Activated T-cell treated with anti-CD3 and anti-CD28 coated beads, Interleukin-2, amount 50 U/mL, for 4 hours (primary cell): ENCODE measurements at regions not wholly inside any gene's neighbourhood (a gene's known extent, or its start where the extent isn't known, plus 50 kb on each side); places are given as distances from the start of the nearest gene placed in this dataset.

ENCODE experiments used
- ATAC-seq, 2 donors: fragments of 200-7000 bp; cut with Tn5 transposase; one replicate each; pipeline ENCODE4 v1.10.0; 2021
- DNase-seq: peaks from one replicate; pipeline ENCODE4 v3.0.0-alpha.2; 2020
- H3K27me3 Mint-ChIP-seq: one replicate; pipeline ENCODE4 v1.8.0; 2021; ENCODE audit warnings: low read depth, mixed read lengths
- H3K36me3 Mint-ChIP-seq: one replicate; pipeline ENCODE4 v1.8.0; 2022; ENCODE audit warnings: mixed read lengths; ENCODE audit not compliant: insufficient read depth
- H3K4me1 Mint-ChIP-seq: one replicate; pipeline ENCODE4 v1.8.0; 2021; ENCODE audit warnings: low read depth, mixed read lengths
- H3K4me3 Mint-ChIP-seq: one replicate; pipeline ENCODE4 v1.8.0; 2021; ENCODE audit warnings: mild to moderate bottlenecking, moderate library complexity, mixed read lengths
- H3K9me3 Mint-ChIP-seq: one replicate; pipeline ENCODE4 v1.8.0; 2021; ENCODE audit warnings: mixed read lengths

DNA sequence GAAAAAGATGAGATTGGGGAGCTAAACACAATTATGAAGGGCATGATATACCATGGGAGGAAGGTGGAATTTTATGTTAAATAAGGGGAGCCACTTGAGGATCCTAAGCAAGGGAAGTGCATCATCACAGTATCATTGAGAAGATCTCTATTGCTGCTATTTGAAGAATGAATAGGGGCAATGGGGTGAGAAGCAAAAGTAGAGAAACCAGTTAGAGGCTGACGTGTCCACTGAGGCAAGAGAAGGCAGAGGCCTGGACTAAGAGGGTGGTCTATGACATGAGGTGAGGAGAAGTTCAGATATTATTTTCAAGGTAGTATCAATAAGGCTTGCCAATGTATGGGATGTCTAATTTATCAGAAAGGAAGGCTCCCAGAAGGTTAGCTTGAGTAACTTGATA is 111.6 kb downstream of the TENT5A start:
- ATAC-seq = no peak
- Mint-ChIP-seq H3K36me3 (no peaks in the 10 kb centered on the region), H3K4me1 (no peaks in the 10 kb centered on the region), H3K9me3 (peaks cover 19% of the 10 kb centered on the region), H3K27me3 (peaks cover 3% of the 10 kb centered on the region), H3K4me3 (no peak overlapping the region)
- DNase-seq = no peak

DNA sequence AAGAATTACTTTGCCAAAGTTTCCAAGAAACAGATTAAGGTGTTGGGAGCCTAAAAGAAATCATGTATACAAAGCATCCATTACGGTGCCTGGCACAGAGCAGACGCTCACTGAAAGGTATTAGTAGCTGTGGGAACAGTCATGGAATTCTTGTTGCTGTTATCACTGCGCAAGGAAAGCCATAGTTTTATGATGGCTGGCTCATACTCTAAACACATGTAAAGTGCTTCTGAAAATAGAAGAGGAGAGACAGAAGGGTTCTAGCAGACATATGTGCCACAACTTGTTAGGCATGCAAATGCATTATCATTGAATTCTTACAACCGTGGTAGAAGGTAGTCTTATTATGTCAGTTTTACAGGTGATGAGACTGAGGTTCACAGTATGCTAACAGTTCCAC is 112.4 kb downstream of the TENT5A start:
- Mint-ChIP-seq H3K27me3 (peaks cover 3% of the 10 kb centered on the region), H3K9me3 (peaks cover 19% of the 10 kb centered on the region), H3K36me3 (no peaks in the 10 kb centered on the region), H3K4me3 (no peak overlapping the region), H3K4me1 (no peaks in the 10 kb centered on the region)
- no peak for DNase-seq
- ATAC-seq = no peak

- Mint-ChIP-seq H3K27me3 (peaks cover 3% of the 10 kb centered on the region), H3K36me3 (no peaks in the 10 kb centered on the region), H3K4me3 (no peak overlapping the region), H3K4me1 (no peaks in the 10 kb centered on the region), H3K9me3 (peaks cover 14% of the 10 kb centered on the region)
- ATAC-seq (no peak), DNase-seq (no peak)
These were observed 114.1 kb downstream of the TENT5A start for GRCh38 chr6:81638366-81638765.

DNA sequence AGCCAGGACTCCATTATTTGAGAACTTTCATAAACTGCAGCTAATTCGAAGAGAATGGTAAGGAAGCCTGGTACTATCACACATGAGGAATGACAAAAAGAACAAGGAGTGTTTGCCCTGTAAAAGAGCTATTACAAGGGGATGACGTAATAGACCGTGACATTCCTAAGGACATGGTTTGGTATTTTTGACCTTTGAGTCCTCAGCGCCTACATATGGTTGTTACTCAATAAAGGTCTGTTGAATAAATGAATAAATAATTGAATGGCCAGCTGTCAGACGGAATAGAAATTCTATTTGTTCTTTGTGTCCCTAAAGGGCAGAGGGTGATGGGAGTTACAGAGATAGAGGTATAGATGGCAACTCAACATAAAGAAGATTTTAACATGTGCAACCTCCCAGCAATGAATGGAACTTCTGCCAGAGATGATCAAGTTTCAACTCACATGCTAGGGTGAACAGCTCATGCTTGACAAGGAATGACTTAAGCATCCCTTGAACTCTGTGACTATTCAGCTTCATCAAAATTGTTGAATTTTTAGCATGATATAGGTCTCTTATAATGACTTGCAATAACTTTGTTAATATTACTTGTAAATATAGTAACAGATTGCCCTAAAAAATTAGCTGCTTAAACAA is 115.4 kb downstream of the TENT5A start:
- DNase-seq (no peak), ATAC-seq (no peak)
- H3K4me1 Mint-ChIP-seq = no peaks in the 10 kb centered on the region
- peaks cover 3% of the 10 kb centered on the region for H3K27me3 Mint-ChIP-seq
- H3K9me3 Mint-ChIP-seq = peaks cover 14% of the 10 kb centered on the region
- no peak overlapping the region for H3K4me3 Mint-ChIP-seq
- H3K36me3 Mint-ChIP-seq = no peaks in the 10 kb centered on the region

DNA sequence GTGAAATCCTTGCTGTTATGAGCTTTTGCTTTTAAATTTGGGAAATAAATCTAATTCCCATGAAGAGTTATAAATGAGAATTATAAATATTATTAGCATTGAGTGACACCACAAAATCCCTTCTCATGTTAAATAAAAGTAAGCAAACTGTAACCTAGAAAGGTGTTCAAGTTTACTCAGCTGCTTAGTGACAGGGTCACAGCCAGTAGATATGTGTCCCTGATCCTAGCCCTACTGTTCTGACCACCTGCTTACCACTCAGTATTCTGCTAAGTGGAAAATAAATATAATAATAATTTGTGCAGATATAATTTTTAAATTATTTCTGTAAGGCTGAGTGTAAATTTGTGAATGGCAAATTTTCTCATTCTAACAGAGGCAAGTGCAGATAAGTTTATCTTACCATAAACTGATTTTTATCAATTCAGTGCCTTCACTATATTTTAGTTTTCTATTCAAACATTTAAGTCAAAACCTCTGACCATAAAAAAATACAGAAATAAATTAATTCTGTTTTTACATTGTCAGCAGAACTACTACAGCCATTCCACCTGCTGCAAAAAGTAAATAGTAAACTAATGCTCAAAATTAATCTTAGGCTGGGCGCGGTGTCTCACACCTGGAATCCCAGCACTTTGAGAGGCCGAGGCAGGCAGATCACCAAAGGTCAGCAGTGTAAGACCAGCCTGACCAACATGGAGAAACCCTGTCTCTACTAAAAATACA is 118.2 kb downstream of the TENT5A start:
- DNase-seq = no peak
- no peaks in the 10 kb centered on the region for H3K36me3 Mint-ChIP-seq
- no peaks in the 10 kb centered on the region for H3K4me1 Mint-ChIP-seq
- ATAC-seq = no peak
- peaks cover 18% of the 10 kb centered on the region for H3K9me3 Mint-ChIP-seq
- H3K4me3 Mint-ChIP-seq = no peak overlapping the region
- H3K27me3 Mint-ChIP-seq = no peaks in the 10 kb centered on the region

- H3K36me3 Mint-ChIP-seq = no peaks in the 10 kb centered on the region
- ATAC-seq (no peak), DNase-seq (no peak)
- no peak overlapping the region for H3K4me3 Mint-ChIP-seq
- H3K9me3 Mint-ChIP-seq = peaks cover 18% of the 10 kb centered on the region
- no peaks in the 10 kb centered on the region for H3K4me1 Mint-ChIP-seq
- no peaks in the 10 kb centered on the region for H3K27me3 Mint-ChIP-seq
These were observed 119.1 kb downstream of the TENT5A start for GRCh38 chr6:81633391-81633790.

DNA sequence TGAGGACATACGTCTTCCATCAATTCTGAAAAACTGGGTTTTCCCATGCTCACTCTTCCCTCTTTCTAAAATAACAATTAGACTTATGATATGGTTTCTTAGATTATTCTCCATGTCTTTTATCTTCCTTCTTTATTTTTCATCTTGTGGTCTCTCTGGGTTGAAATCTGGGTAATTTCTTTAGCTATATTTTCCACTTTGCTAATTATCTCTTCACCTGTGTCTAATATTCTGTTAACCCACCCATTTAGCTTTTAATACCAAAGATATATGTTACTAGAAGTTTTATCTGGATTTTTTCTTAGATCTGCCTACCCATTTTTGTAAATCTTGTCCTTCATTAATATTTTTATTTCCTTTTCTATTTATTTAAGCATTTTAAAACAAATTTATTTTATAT is 121.8 kb downstream of the TENT5A start:
- Mint-ChIP-seq H3K4me3 (no peak overlapping the region), H3K4me1 (no peaks in the 10 kb centered on the region), H3K9me3 (peaks cover 18% of the 10 kb centered on the region), H3K27me3 (no peaks in the 10 kb centered on the region), H3K36me3 (no peaks in the 10 kb centered on the region)
- ATAC-seq (no peak), DNase-seq (no peak)

DNA sequence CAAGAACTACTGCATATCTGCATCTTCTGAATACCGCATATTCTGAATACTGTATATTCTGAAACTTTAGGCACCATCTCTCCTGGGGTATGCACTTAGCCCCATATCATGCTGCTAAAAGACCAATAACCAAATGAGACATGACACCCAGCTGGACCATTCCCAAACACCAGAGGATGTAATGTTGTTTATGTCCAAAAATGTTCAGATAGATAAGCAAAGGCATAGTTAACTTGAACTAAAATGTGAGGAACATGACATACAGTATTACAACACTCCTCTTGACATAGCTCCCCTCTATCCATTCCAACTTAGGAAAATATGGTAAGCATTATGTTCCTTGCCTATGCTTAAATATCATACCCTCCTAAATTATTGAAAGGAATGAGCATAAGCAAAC is 127.3 kb downstream of the TENT5A start:
- Mint-ChIP-seq H3K36me3 (no peaks in the 10 kb centered on the region), H3K4me3 (no peak overlapping the region), H3K9me3 (peaks cover 2% of the 10 kb centered on the region), H3K27me3 (no peaks in the 10 kb centered on the region), H3K4me1 (no peaks in the 10 kb centered on the region)
- ATAC-seq = no peak
- DNase-seq = no peak

- no peaks in the 10 kb centered on the region for H3K9me3 Mint-ChIP-seq
- no peaks in the 10 kb centered on the region for H3K27me3 Mint-ChIP-seq
- ATAC-seq (no peak), DNase-seq (no peak)
- no peak overlapping the region for H3K4me3 Mint-ChIP-seq
- H3K36me3 Mint-ChIP-seq = no peaks in the 10 kb centered on the region
- H3K4me1 Mint-ChIP-seq = no peaks in the 10 kb centered on the region
These were observed 128.0 kb downstream of the TENT5A start for GRCh38 chr6:81624453-81624852.

GRCh38 chr6:81623106-81623759 is 129.2 kb downstream of the TENT5A start:
- H3K4me1 Mint-ChIP-seq = no peaks in the 10 kb centered on the region
- no peak overlapping the region for H3K4me3 Mint-ChIP-seq
- no peaks in the 10 kb centered on the region for H3K9me3 Mint-ChIP-seq
- no peaks in the 10 kb centered on the region for H3K27me3 Mint-ChIP-seq
- H3K36me3 Mint-ChIP-seq = no peaks in the 10 kb centered on the region
- ATAC-seq (no peak), DNase-seq (no peak)

DNA sequence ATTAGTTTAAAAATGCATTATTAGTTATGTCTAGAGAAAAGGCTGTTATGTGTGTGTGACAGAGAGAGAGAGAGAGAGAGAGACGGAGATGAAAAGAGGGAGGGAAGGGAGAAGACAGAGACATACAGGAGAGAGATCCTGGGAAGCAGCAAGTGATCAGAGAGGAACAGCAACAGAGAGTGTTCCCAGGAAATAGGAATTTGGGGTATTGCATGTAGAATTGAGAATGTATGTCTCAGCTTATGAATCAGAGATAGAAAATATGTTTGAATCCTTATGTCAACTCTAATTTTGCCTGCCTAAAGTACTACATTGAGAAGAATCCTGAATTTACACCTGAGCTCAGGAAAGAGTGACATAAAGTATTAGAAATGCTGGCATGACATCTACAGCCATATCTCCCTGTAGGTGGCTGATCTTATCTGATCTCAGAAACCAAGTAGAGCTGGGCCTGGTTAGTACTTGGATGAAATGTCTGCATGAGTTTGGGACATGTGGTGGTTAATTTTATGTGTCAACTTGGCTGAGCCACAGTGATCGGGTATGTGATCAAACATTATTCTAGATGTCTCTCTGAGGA is 130.6 kb downstream of the TENT5A start:
- Mint-ChIP-seq H3K27me3 (no peaks in the 10 kb centered on the region), H3K4me1 (no peaks in the 10 kb centered on the region), H3K36me3 (no peaks in the 10 kb centered on the region), H3K4me3 (no peak overlapping the region), H3K9me3 (no peaks in the 10 kb centered on the region)
- DNase-seq (no peak), ATAC-seq (no peak)

DNA sequence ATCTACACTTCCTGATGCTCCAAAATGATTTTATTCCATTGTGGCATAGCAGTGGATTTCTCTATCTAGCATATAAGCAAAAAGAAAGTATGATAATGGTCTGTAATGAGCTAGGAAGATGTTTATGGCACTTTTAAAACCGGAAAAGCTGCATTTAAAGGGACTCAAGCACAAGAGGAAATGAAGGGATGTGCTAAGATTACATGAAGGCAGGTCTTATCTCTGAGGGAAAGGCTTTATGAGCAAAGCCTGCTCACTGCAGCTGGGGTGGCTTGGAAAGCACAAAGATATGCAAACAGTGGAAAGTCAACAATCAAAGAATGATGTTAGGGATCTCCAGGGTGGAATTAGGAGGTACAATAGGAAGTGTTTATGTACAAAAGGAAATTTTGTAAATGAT is 138.2 kb downstream of the TENT5A start:
- H3K9me3 Mint-ChIP-seq = no peaks in the 10 kb centered on the region
- H3K4me1 Mint-ChIP-seq = no peaks in the 10 kb centered on the region
- H3K36me3 Mint-ChIP-seq = no peaks in the 10 kb centered on the region
- no peak for ATAC-seq
- no peak for DNase-seq
- no peaks in the 10 kb centered on the region for H3K27me3 Mint-ChIP-seq
- no peak overlapping the region for H3K4me3 Mint-ChIP-seq

DNA sequence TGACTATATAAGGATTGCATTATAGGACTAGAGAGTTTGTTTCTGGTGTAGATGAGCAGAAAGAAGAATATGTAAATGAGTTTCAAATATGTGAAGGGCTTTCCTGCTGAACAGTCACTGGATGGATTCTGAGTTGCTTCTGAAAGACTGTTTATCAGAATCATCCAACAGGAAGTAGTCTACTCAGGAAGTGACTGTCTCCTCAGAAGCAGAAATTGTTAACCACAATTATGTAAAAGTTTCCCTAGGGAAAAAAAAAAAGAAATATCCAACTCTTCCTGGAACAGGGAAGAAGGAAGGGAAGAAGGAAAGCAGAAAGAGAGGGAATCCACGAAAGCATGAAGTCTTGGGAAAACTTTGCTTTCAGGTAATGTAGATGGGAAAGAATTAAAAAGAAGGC is 138.9 kb downstream of the TENT5A start:
- Mint-ChIP-seq H3K4me1 (no peaks in the 10 kb centered on the region), H3K27me3 (no peaks in the 10 kb centered on the region), H3K9me3 (no peaks in the 10 kb centered on the region), H3K36me3 (no peaks in the 10 kb centered on the region), H3K4me3 (no peak overlapping the region)
- DNase-seq (no peak), ATAC-seq (no peak)

- no peak for ATAC-seq
- no peaks in the 10 kb centered on the region for H3K36me3 Mint-ChIP-seq
- no peak overlapping the region for H3K4me3 Mint-ChIP-seq
- DNase-seq = no peak
- H3K27me3 Mint-ChIP-seq = no peaks in the 10 kb centered on the region
- no peaks in the 10 kb centered on the region for H3K4me1 Mint-ChIP-seq
- no peaks in the 10 kb centered on the region for H3K9me3 Mint-ChIP-seq
These were observed 140.3 kb downstream of the TENT5A start for GRCh38 chr6:81612136-81612535.

DNA sequence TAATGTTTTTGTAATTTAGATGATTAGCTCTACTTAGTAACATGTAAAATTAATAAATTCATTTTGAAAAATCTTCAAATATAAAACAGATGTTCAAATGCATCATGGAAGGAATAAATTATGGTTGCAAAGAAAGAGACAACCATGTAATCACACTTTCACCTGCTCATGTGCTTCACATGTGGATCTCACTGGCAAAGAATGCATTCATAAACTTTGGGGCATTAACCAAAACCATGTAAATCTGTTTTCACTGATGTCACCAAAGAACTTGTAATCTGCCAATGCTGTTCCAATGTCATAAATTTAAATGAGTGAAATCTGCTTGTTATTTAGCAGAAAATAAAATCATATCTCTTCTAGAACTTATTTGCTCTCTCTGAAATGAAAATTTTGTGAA is 142.7 kb downstream of the TENT5A start:
- H3K36me3 Mint-ChIP-seq = no peaks in the 10 kb centered on the region
- DNase-seq = no peak
- H3K27me3 Mint-ChIP-seq = no peaks in the 10 kb centered on the region
- no peak overlapping the region for H3K4me3 Mint-ChIP-seq
- no peak for ATAC-seq
- no peaks in the 10 kb centered on the region for H3K4me1 Mint-ChIP-seq
- H3K9me3 Mint-ChIP-seq = no peaks in the 10 kb centered on the region
